Activated naive CD4-positive, alpha-beta T cell treated with anti-CD3 and anti-CD28 coated beads, Interleukin-2, amount 10 ng/mL, durations not matched to agents 7 days and 5 days (primary cell): ENCODE measurements at regions not wholly inside any gene's neighbourhood (a gene's known extent, or its start where the extent isn't known, plus 50 kb on each side); places are given as distances from the start of the nearest gene placed in this dataset.

Source experiments
- CTCF ChIA-PET: fragments of 350-600 bp; sonication (Branson Sonifier 250); formaldehyde crosslinking; loops from one replicate; lab custom pipeline; 2021; ENCODE audit warnings: antibody characterized with exemption; lab: Charles Lee
- DNase-seq: peaks from one replicate; pipeline ENCODE4 v3.0.0-alpha.2; 2020
- H3K27ac Mint-ChIP-seq: one replicate; pipeline ENCODE4 v1.8.0; 2021; ENCODE audit warnings: mild to moderate bottlenecking, moderate library complexity, mixed read lengths
- H3K27me3 Mint-ChIP-seq: one replicate; pipeline ENCODE4 v1.8.0; 2021; ENCODE audit warnings: mild to moderate bottlenecking, mixed read lengths
- H3K36me3 Mint-ChIP-seq: one replicate; pipeline ENCODE4 v1.8.0; 2021; ENCODE audit warnings: mixed read lengths
- H3K4me1 Mint-ChIP-seq: one replicate; pipeline ENCODE4 v1.8.0; 2021; ENCODE audit warnings: mixed read lengths
- H3K4me3 Mint-ChIP-seq: one replicate; pipeline ENCODE4 v1.8.0; 2021; ENCODE audit warnings: mild to moderate bottlenecking, moderate library complexity, mixed read lengths
- H3K9me3 Mint-ChIP-seq: one replicate; pipeline ENCODE4 v1.8.0; 2021; ENCODE audit warnings: mixed read lengths

DNA sequence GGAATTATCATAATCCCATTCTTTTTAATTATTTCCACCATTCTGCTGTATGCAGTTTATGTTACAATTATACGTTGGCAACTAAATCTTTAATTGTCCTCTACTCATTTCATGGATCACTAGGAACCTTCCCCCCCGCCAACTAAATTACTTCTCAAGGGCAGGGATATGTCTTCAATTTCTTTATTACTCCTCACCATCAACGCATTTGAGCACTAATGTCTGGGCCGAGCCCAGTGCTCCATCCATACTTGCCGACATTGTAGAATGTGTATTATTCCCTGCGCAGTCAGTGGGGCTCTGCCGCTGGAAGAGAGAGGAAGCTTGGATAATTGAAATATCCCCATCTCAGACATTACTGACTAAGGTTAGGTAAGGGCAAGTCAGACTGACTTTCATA, 236.4 kb upstream of the AJAP1 start:
- Mint-ChIP-seq H3K4me1 (no peaks in the 10 kb centered on the region), H3K27ac (no peak overlapping the region), H3K36me3 (no peaks in the 10 kb centered on the region), H3K9me3 (peaks cover 2% of the 10 kb centered on the region), H3K4me3 (no peak overlapping the region), H3K27me3 (peaks cover 6% of the 10 kb centered on the region)
- DNase-seq: no peak
- CTCF ChIA-PET: no interaction called here

DNA sequence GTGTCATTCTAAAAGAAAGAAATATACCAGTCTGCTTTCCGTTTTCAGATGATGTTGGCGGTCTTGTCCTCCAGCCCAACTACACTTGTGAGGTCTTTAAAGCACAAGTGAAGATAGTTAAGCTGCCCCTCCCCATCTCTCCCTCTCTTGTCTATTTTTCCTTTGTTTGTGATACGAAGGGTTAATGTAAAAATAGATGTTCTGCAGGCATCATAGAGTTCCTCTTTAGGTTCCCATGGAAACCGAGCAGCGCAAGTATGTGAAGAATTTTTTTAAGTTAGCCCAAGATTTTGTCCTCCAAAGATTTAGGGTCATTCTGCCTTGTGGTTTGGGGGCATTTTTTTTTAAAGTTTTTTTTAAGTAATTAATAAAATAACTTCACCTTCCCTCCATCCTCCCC, 232.4 kb upstream of the AJAP1 start:
- no peaks in the 10 kb centered on the region for H3K4me1 Mint-ChIP-seq
- no peak overlapping the region for H3K27ac Mint-ChIP-seq
- no peak overlapping the region for H3K4me3 Mint-ChIP-seq
- no peaks in the 10 kb centered on the region for H3K36me3 Mint-ChIP-seq
- H3K27me3 Mint-ChIP-seq: no peaks in the 10 kb centered on the region
- no peak for DNase-seq
- CTCF ChIA-PET: no interaction called here
- peaks cover 12% of the 10 kb centered on the region for H3K9me3 Mint-ChIP-seq

DNA sequence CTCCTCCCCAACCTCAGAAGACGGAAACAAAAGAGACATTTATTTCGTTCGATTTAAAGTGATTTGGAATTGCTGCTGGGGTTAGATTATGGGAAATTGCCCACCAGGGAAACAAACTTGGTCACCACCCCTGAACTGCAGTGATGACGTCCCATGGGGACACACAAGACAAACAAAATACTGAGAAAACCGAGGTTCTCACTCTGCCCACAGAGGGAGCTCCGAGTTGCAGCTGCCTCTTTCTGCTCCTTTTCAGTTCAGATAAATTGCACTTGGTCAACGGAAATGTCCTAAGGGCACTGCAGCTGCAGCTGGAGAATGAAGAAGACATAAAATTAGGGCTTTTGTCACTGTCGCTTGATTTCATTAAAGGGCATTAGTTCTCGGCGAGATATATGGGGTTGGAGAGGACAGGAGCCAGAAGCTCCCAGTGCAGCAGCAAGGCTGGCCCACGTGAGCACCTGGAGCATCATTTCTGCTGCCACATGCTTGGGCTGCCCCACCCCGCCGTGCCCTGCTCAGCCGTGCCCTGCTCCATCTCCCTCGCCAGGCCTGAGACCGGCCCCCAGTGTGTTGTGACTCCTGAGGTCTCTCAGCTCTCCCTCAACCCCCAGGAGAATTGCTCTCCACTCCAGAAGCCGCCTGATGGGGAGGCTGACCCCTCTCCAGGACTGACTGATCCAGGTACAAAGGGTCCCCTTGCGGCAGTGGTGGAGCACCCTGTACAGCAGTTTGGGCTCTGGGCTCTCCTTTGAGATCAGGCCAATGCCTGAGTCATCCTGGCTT, 231.7 kb upstream of the AJAP1 start:
- H3K27me3 Mint-ChIP-seq: no peaks in the 10 kb centered on the region
- no peak for DNase-seq
- H3K27ac Mint-ChIP-seq: no peak overlapping the region
- H3K9me3 Mint-ChIP-seq: peaks cover 17% of the 10 kb centered on the region
- H3K36me3 Mint-ChIP-seq: no peaks in the 10 kb centered on the region
- CTCF ChIA-PET: no interaction called here
- H3K4me3 Mint-ChIP-seq: no peak overlapping the region
- no peaks in the 10 kb centered on the region for H3K4me1 Mint-ChIP-seq

DNA sequence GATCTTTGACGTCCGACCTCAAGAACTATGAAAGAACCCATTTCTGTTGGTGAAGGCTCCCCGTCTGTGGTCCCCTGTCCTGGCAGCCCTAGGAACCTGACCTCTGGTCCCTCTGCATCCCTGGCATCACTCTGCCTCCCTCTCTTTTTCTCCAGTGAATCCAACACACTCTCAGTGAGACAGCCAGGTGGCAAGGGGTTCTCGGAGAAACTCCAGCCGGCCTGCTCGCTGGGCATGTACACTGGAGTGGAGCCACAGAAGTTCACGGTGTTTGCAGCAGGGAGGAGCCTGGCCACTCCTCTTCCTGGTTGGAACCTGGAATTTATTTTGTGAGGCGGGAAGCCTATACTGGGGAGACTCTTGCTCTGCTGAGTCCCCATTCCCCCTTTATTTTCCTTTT, 230.2 kb upstream of the AJAP1 start:
- Mint-ChIP-seq H3K36me3 (no peaks in the 10 kb centered on the region), H3K27ac (no peak overlapping the region), H3K9me3 (peaks cover 18% of the 10 kb centered on the region), H3K27me3 (no peaks in the 10 kb centered on the region), H3K4me1 (no peaks in the 10 kb centered on the region), H3K4me3 (no peak overlapping the region)
- no peak for DNase-seq
- CTCF ChIA-PET: no interaction called here

DNA sequence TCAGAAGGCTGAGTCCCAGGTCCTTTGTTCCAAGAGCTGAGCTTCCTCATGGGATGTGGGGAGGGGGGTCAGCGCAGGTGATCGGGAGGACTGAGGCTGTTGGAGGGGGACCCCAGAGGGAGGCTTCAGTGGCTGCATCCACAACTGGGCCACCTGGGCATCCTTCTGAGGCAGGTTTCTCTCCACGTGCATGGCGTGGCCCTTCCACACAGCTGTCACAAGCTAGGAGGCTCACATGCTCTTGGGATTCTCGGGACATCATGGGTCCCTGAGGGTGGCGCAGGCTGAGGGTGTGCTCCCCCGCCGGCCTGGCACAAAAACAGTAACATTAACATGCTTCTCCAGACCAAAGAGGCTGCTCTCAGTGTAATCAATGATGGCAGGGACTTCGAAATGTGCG, 229.6 kb upstream of the AJAP1 start:
- no peaks in the 10 kb centered on the region for H3K4me1 Mint-ChIP-seq
- CTCF ChIA-PET: no interaction called here
- H3K27me3 Mint-ChIP-seq: no peaks in the 10 kb centered on the region
- H3K9me3 Mint-ChIP-seq: peaks cover 16% of the 10 kb centered on the region
- no peak overlapping the region for H3K4me3 Mint-ChIP-seq
- no peak overlapping the region for H3K27ac Mint-ChIP-seq
- no peaks in the 10 kb centered on the region for H3K36me3 Mint-ChIP-seq
- no peak for DNase-seq

DNA sequence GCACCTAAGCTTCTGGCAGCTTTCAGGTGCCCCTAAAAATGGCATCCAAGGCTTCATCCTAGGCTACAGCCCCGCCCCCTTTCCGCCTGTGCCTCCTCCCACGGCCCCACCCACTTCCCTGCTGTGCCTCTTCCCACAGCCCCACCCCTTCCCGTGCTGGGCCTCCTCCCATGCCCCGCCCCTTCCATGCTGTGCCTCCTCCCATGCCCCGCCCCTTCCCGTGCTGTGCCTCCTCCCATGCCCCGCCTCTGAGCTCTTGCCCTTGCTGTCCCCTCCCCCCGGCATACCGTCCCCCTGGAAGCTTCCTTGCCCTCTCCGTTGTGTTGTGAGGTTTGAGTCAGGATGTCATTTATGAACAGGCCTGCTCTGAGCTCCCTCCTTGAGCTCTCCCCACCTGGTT, 228.5 kb upstream of the AJAP1 start:
- DNase-seq: no peak
- Mint-ChIP-seq H3K27me3 (no peaks in the 10 kb centered on the region), H3K27ac (no peak overlapping the region), H3K4me1 (no peaks in the 10 kb centered on the region), H3K9me3 (peaks cover 16% of the 10 kb centered on the region), H3K4me3 (no peak overlapping the region), H3K36me3 (no peaks in the 10 kb centered on the region)
- CTCF ChIA-PET: no interaction called here

DNA sequence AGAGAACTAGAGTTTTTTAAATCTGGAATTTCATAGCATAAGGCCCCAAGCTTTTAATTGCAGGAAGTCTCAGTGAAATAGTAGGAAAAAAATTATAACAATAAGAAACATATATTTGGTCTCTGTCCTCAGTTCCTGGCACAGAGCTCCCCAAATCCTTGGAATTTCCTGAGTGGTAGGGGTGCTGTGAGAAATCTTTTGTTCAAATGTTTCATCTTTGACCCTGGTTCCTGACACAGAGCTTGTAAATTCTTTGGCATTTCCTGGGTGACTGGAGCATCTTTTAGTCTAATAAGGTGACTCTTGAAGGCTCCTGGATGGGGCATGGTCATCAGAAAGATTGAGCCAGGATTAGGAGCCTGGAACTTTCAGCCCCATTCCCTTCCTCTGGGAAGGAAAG, 225.7 kb upstream of the AJAP1 start:
- H3K27ac Mint-ChIP-seq: no peak overlapping the region
- H3K4me3 Mint-ChIP-seq: no peak overlapping the region
- CTCF ChIA-PET: no interaction called here
- no peaks in the 10 kb centered on the region for H3K27me3 Mint-ChIP-seq
- H3K36me3 Mint-ChIP-seq: no peaks in the 10 kb centered on the region
- DNase-seq: no peak
- H3K9me3 Mint-ChIP-seq: peaks cover 16% of the 10 kb centered on the region
- no peaks in the 10 kb centered on the region for H3K4me1 Mint-ChIP-seq

DNA sequence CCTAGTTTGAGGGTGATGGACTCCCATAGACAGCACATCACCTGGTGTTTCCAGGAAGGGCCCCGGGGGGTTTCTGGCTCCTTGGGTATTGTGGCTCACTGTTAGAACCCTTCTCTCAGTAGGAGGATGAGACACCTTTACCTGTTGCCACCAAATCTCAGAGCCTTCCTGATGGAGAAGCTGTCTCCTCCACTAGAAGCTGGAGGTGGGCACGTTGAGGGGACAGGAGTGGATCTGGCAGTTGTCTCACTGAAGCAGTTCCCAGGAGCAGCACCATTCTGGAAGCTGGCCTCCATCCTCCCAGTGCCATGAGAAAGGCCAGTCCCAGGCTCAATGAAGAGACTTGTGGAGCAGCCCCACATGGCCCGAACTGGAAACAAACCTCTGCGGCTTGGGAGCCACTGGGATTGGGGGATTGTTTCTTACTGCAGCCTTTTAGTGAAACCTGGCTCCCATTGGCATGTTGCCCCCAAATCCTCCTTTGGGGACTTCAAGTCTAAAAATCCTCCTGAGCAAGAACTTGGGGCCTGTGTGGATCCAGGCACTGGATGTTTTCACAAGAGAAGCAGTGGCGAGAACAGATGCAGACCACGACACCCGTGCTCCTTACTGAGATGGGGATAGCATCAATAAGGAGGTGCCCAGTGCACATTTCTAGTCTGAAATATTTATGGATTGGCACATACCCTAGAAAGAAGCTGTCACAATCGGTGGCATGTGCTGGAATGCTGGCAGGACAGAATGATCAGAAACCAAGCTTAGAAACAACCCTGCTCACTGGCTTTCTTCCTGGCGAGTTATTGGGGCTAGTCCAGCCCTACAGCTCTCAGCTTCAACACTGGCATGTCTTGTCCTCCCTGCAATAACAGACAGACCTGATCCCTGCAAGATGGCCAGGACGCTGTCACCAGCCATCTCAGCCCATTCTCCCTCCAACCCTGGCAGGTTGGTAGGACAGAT, 223.7 kb upstream of the AJAP1 start:
- no peaks in the 10 kb centered on the region for H3K36me3 Mint-ChIP-seq
- no peaks in the 10 kb centered on the region for H3K4me1 Mint-ChIP-seq
- H3K9me3 Mint-ChIP-seq: peaks cover 12% of the 10 kb centered on the region
- CTCF ChIA-PET: no interaction called here
- H3K4me3 Mint-ChIP-seq: no peak overlapping the region
- H3K27me3 Mint-ChIP-seq: no peaks in the 10 kb centered on the region
- no peak overlapping the region for H3K27ac Mint-ChIP-seq
- DNase-seq: no peak

DNA sequence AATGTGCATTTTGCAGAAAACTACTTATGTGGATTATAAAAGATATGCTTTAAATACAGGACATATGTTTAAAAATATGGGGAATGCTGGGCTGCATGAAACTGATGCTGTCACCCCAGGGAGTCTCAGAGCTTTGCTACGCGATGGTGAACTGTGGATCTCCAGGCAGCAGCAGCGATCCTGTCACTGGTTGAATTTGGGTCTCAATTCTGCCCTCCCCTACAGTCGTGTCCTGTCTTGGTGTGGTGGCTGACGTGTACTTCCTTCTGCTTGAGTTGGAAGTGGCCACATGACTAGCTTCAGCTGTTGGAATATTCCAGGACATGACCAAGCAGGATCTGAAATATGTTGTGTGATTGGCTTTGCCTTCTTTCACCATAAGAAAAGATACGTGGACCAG, 222.9 kb upstream of the AJAP1 start:
- no peaks in the 10 kb centered on the region for H3K4me1 Mint-ChIP-seq
- no peak overlapping the region for H3K4me3 Mint-ChIP-seq
- peaks cover 9% of the 10 kb centered on the region for H3K9me3 Mint-ChIP-seq
- CTCF ChIA-PET: no interaction called here
- no peak overlapping the region for H3K27ac Mint-ChIP-seq
- no peaks in the 10 kb centered on the region for H3K36me3 Mint-ChIP-seq
- H3K27me3 Mint-ChIP-seq: no peaks in the 10 kb centered on the region
- DNase-seq: no peak

DNA sequence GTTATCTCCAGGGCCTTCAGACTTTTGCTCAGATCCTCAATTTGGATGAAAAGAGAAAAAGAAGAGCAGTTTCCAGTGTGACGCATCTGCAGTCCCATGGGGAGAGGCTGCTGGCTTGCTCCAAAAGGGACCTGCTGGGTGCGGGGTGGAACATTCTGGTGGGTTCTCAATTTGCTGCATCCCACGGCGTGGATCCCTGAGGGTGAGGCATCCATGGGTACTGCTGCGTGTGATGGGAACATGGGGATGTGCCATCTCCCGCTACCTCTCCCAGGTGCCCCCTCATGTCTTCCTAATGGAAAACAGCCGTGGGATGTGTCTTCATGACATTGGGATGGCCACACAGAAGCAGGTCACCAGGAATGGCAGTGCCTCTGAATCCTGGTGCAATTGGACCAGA, 221.3 kb upstream of the AJAP1 start:
- CTCF ChIA-PET: no interaction called here
- no peak for DNase-seq
- Mint-ChIP-seq H3K27me3 (no peaks in the 10 kb centered on the region), H3K27ac (no peak overlapping the region), H3K4me1 (no peaks in the 10 kb centered on the region), H3K9me3 (no peaks in the 10 kb centered on the region), H3K36me3 (no peaks in the 10 kb centered on the region), H3K4me3 (no peak overlapping the region)

DNA sequence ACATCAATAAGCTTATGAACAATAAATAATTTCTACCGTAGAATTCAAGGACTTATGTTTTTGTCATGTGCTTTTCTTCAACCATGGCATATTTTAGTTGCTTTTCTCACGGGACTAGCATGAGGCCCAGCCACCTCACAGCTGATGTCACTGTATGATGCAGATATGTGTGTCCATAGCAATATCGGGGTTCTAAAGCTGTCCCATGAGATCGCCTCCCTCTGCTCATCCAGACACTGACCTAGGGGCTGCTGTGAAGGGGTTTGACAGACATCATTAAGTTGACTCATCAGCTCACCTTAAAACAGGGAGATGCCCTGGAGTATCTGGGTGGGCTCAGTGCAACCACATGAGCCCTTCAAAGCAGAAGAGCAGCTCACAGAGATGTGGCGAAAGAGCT, 210.3 kb upstream of the AJAP1 start:
- Mint-ChIP-seq H3K27me3 (peaks cover 14% of the 10 kb centered on the region), H3K9me3 (no peaks in the 10 kb centered on the region), H3K36me3 (no peaks in the 10 kb centered on the region), H3K4me1 (no peaks in the 10 kb centered on the region), H3K4me3 (no peak overlapping the region), H3K27ac (no peak overlapping the region)
- no peak for DNase-seq
- CTCF ChIA-PET: no interaction called here

DNA sequence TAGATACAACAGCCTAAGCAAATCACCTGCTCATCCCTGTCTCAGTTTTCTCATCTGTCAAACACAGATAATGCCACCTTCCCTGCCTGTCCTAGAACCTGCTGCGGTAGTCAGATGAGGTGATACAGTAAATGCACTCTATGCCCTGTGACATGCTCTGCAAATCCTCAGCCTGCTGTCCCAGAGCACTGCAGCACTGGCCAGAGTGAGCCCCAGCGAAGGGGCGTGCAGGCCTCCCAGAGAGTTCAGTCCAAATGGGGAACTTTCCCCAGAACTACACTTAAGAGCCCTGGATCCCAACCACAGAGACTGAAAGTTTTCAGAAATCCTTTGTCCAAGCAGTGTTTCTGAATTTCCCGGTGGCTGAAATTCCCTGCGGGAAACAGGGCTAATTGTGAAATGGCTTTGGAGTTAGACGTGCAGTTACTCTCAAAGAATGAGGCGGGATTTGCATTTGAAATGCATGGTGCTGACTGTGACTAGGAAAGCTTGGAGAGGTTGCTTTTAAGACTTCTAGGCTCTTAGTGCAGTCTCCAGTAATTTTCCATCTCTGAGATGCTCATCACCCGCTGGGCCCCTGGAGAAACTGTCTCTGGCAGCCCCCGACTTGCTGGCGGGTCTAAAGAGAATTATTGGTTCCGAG, 206.5 kb upstream of the AJAP1 start:
- peaks cover 11% of the 10 kb centered on the region for H3K27me3 Mint-ChIP-seq
- no peaks in the 10 kb centered on the region for H3K36me3 Mint-ChIP-seq
- no peak overlapping the region for H3K4me3 Mint-ChIP-seq
- H3K9me3 Mint-ChIP-seq: no peaks in the 10 kb centered on the region
- CTCF ChIA-PET: no interaction called here
- H3K4me1 Mint-ChIP-seq: no peaks in the 10 kb centered on the region
- DNase-seq: no peak
- H3K27ac Mint-ChIP-seq: no peak overlapping the region

DNA sequence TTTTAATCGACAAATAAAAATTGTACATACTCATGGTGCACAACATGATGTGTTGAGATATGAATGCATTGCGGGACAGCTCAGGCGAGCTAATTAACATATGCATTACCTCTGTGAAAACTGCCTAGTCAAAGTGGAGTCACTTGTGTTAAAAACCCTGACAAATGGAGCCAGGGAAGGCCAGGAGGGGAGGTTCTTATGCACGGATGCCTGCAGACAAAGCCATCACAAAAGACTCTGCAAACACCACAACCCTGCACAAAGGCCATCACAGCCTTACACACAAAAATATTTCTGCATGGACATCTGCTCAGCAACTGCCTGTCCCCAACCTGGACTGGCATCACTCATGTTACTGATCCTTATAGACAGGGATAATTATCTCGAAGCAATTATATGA, 204.4 kb upstream of the AJAP1 start:
- Mint-ChIP-seq H3K27me3 (peaks cover 6% of the 10 kb centered on the region), H3K36me3 (no peaks in the 10 kb centered on the region), H3K27ac (no peak overlapping the region), H3K4me3 (no peak overlapping the region), H3K4me1 (no peaks in the 10 kb centered on the region), H3K9me3 (no peaks in the 10 kb centered on the region)
- DNase-seq: no peak
- CTCF ChIA-PET: no interaction called here

DNA sequence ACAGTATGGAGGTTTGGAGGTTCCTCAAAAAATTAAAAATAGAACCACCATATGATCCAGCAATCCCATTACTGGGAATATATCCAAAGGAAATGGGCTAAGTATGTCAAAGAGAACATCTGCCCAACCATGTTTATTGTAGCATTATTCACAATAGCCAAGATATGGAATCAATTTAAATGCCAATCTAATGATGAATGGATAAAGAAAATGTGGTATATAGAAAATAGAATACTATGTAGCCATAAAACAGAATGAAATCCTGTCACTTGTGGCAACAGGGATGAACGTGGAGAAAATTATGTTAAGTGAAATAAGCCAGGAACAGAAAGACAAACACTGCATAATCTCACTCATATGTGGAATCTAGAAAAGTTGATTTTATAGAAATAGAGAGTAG, 201.7 kb upstream of the AJAP1 start:
- CTCF ChIA-PET: no interaction called here
- H3K4me3 Mint-ChIP-seq: no peak overlapping the region
- no peaks in the 10 kb centered on the region for H3K36me3 Mint-ChIP-seq
- H3K4me1 Mint-ChIP-seq: no peaks in the 10 kb centered on the region
- H3K27me3 Mint-ChIP-seq: peaks cover 6% of the 10 kb centered on the region
- no peak for DNase-seq
- peaks cover 4% of the 10 kb centered on the region for H3K9me3 Mint-ChIP-seq
- no peak overlapping the region for H3K27ac Mint-ChIP-seq
